BE2C (cell line): ENCODE measurements at regions not wholly inside any gene's neighbourhood (a gene's known extent, or its start where the extent isn't known, plus 50 kb on each side); places are given as distances from the start of the nearest gene placed in this dataset.

Source experiments
- DNase-seq: peaks from one replicate; pipeline ENCODE4 v3.0.0-alpha.2; 2020
- H3K27me3 ChIP-seq: fragments of 250-450 bp; sonication (Bioruptor Pico); 2 replicates; pipeline ENCODE4 v1.5.1; 2020; ENCODE audit warnings: mild to moderate bottlenecking
- H3K36me3 ChIP-seq: fragments of 250-450 bp; sonication (Bioruptor Pico); 2 replicates; pipeline ENCODE4 v1.5.1; 2020; ENCODE audit warnings: mild to moderate bottlenecking
- H3K4me1 ChIP-seq: fragments of 250-450 bp; sonication (Bioruptor Pico); 2 replicates; pipeline ENCODE4 v1.5.1; 2020
- H3K4me3 ChIP-seq: 2 replicates; pipeline ENCODE4 v1.5.1; 2011; ENCODE audit warnings: low read depth, low read length
- H3K9me3 ChIP-seq: fragments of 250-450 bp; sonication (Bioruptor Pico); 2 replicates; pipeline ENCODE4 v1.5.1; 2020
- TF ChIP-seq, protein P1 (sequence below): IDR thresholded peaks from 2 replicates; pipeline ENCODE4 v1.5.1; 2012; ENCODE audit warnings: mild to moderate bottlenecking, low read depth, low read length

DNA sequence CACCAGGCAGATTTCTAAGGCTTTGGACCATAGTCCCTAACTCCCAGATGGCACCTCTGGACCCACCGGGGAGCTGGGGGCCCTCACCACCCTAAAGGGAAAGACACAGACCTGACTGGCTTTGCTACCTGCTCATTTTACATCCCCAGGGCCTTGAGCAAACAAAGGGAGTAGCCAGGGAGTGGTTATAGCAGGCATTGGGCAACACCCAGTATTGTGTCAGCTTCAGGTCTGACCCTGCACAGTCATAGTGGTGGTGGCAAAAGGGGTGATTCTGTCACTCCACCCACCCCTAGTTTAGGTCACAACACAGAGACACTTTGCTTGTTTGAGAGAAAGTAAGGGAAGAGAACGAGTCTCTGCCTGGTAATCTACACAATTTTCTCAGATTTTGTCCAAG, 352.5 kb downstream of the DIPK2A start:
- Histone ChIP-seq H3K9me3 (no peaks in the 10 kb centered on the region), H3K36me3 (no peaks in the 10 kb centered on the region), H3K4me1 (no peaks in the 10 kb centered on the region), H3K4me3 (no peak overlapping the region), H3K27me3 (no peaks in the 10 kb centered on the region)
- DNase-seq = no peak
- TF ChIP-seq, protein P1, sequence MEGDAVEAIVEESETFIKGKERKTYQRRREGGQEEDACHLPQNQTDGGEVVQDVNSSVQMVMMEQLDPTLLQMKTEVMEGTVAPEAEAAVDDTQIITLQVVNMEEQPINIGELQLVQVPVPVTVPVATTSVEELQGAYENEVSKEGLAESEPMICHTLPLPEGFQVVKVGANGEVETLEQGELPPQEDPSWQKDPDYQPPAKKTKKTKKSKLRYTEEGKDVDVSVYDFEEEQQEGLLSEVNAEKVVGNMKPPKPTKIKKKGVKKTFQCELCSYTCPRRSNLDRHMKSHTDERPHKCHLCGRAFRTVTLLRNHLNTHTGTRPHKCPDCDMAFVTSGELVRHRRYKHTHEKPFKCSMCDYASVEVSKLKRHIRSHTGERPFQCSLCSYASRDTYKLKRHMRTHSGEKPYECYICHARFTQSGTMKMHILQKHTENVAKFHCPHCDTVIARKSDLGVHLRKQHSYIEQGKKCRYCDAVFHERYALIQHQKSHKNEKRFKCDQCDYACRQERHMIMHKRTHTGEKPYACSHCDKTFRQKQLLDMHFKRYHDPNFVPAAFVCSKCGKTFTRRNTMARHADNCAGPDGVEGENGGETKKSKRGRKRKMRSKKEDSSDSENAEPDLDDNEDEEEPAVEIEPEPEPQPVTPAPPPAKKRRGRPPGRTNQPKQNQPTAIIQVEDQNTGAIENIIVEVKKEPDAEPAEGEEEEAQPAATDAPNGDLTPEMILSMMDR = no peak

DNA sequence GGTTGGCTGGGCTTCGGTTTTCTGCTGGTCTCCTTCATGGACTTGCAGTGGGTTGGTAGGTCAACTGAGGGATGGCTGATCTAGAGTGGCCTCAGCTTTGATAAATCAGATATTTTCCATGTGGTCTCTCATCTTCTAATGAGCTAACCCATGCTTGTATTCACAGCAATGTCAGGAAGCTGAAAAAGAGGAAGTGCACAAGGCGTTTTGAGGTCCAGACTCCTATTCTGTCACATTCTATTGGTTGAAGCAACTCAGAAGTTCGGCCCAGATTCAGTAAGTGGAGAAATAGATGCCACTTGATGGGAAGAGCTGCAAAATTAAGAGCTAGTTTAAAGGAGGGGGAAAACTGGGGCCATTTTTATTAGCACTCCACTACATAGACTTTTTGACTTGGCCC, 361.2 kb downstream of the DIPK2A start:
- TF ChIP-seq, protein P1 = no peak
- Histone ChIP-seq H3K27me3 (no peaks in the 10 kb centered on the region), H3K4me3 (no peak overlapping the region), H3K9me3 (no peaks in the 10 kb centered on the region), H3K36me3 (no peaks in the 10 kb centered on the region), H3K4me1 (no peaks in the 10 kb centered on the region)
- DNase-seq = no peak

DNA sequence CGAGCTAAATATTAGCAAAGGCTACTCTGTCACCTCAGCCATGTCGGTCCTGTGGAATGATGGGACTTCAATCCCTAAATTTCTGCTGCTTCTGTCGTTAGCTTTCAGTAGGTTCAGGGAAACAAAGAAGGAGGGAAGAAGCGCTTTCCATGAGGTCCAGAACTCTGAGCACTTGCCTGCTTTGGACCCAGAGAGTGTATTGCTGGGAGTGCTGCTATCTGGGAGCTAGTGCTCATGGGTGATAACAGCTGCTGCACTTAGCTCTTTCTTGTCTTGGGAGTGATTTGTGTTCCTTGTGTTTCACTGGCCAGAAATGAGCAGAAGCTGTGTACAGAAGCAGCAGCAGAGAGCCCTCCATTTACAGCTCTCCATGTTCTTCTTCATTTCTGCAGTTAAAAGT, 369.8 kb downstream of the DIPK2A start:
- Histone ChIP-seq H3K4me3 (no peak overlapping the region), H3K36me3 (no peaks in the 10 kb centered on the region), H3K9me3 (no peaks in the 10 kb centered on the region), H3K27me3 (no peaks in the 10 kb centered on the region), H3K4me1 (no peaks in the 10 kb centered on the region)
- TF ChIP-seq, protein P1 = no peak
- no peak for DNase-seq

DNA sequence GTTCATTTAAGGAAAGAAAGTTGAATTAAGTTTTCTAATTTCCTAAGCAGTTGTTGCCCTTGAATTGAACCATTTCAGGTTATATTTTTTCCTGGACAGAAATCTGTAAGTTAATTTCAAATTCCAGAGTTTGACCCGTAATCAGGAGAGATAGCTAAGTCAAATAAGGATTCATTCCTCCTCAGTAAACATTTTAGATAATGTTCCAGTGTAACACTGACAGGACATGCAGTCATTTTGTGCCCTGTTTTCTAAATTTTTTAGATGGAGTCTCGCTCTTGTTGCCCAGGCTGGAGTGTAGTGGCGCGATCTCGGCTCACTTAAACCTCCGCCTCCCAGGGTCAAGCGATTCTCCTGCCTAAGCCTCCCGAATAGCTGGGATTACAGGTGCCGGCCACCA, 371.7 kb downstream of the DIPK2A start:
- TF ChIP-seq, protein P1 = no peak
- H3K36me3 ChIP-seq = no peaks in the 10 kb centered on the region
- H3K9me3 ChIP-seq = no peaks in the 10 kb centered on the region
- no peak for DNase-seq
- H3K27me3 ChIP-seq = no peaks in the 10 kb centered on the region
- H3K4me1 ChIP-seq = no peaks in the 10 kb centered on the region
- H3K4me3 ChIP-seq = no peak overlapping the region

DNA sequence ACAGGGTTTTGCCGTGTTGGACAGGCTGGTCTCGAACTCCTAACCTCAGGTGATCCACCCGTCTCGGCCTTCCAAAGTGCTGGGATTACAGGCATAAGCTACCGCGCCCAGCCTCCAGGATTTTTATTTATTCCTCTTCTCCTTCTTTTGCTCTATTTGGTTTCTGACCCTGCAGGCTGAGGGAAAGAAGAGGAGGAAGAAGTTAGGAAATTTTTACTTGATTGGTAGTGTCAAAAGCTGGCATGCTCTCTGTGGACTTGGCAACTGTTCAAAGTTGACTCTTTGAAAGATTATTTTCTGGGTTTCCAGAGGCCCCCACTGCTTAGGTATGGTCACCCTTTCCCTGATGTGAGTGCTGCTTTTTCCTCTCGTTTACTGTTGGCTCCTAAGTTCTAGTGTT, 372.2 kb downstream of the DIPK2A start:
- no peak for DNase-seq
- TF ChIP-seq, protein P1 = no peak
- Histone ChIP-seq H3K36me3 (no peaks in the 10 kb centered on the region), H3K4me3 (no peak overlapping the region), H3K9me3 (no peaks in the 10 kb centered on the region), H3K27me3 (no peaks in the 10 kb centered on the region), H3K4me1 (no peaks in the 10 kb centered on the region)

DNA sequence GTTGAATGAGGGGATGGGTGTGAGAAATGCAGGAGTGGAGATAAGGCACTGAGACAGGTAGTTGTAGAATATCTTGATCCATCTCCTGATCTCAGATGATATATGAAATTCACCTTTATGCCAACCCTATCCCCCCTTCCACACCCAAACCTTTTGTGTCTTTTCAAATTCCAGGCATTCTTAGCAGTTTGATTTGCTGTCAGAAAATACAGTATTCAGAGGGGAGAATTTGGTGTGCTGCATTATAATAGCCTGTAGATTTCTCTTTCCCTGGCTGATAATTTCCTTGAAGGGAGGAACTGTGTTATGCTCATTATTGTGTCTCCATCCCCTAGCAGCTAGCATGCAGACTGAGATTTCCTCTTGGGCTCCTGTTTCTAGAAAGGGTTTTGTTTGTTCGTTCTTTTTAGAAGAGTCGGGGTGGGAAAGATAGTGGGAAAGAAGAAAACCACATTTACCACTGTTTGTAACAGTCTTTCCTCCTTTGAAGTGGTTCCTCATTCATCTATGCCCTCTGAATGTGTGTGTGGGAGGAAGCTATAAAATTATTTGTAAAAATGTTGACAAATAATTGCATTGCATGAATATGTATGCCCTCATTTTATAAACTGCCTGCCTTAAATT, 373.4 kb downstream of the DIPK2A start:
- no peaks in the 10 kb centered on the region for H3K9me3 ChIP-seq
- H3K4me3 ChIP-seq = no peak overlapping the region
- H3K27me3 ChIP-seq = no peaks in the 10 kb centered on the region
- no peaks in the 10 kb centered on the region for H3K4me1 ChIP-seq
- TF ChIP-seq, protein P1 = no peak
- H3K36me3 ChIP-seq = no peaks in the 10 kb centered on the region
- no peak for DNase-seq
